ENCODE measurements at regions not wholly inside any gene's neighbourhood (a gene's known extent, or its start where the extent isn't known, plus 50 kb on each side); places are given as distances from the start of the nearest gene placed in this dataset.

DNA sequence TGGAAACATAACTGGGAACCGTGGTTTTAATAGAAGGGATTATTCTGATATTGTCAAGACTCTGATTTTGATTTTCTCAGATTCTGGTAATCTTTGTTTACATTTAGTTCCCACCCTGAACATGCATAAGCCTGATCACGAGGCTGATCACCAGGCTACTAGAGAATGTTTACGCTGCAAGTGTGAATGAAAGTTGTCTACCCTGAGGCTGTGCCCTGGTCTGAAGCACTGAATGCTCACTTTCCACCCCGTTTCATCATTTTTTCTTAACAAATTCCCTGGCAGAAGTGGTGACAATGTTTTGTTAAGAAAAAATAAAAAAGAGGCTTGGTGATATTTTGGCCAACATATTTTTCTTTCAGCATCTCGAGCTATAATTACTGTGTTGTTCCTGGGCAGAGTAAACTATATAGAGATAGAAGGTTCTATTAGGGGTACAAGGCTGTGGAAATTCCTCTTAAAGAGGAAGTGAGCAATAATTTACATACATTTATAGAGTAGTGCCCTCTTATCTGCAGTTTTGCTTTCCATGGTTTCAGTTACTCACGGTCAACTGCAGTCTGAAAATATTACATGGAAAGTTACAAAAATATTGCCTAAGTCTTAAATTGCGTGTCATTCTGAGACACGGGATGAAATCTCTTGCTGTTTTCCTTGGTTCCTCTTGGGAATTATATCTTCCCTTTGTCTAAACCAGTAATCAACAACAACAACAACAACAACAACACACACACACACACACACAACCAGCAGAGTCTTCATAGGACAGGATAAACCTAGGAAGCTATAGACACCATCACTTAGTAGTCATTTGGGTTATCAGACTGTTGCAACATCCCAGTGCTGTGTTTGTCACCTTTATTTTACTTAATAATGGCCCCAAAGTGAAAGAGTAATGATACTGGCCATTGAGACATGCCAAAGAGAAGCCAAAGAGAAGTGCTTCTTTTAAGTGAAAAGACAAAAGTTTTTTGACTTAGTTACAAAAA is 566.6 kb upstream of the CITED2 start:
- in situ Hi-C loops (cut with MboI; ENCODE audit: low sequenced_read_pairs), result no loop called here

DNA sequence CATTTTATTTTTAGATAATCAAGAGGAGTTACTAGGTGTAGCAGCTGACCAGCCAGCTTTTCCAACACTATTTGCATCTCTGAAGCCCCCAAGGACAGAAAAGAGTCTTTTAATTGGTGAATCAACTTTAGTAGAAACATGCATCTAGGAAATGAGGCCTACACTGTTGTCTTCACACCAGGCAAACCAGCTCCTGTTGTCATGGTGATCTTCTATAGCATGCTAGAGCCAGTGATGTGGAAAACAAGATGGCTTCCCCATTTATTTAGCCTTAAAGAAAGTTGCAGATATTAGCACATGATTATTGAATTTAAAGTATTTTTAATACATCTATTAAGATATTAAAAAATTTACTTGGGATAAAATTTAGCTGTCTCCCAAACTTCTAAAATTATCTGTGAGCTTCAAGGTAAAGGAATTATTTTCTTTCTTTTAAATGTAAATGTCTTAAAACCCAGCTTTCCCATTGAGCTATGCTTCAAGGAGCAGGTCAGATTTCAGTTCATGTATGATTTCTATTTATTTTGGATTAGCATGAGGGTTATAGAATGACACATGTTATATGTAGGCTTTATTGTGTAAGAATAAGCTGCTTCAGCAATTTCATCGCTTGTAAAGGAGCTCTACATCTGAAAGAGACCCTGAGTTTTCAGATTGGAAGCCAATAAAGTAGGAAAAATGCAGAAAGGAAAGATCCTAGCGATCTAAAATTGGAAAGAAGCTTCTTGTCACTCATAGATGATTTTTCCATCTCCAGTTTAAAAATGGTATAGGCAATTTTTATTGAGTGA is 564.9 kb upstream of the CITED2 start:
- in situ Hi-C loops (cut with MboI; ENCODE audit: low sequenced_read_pairs), result no loop called here

DNA sequence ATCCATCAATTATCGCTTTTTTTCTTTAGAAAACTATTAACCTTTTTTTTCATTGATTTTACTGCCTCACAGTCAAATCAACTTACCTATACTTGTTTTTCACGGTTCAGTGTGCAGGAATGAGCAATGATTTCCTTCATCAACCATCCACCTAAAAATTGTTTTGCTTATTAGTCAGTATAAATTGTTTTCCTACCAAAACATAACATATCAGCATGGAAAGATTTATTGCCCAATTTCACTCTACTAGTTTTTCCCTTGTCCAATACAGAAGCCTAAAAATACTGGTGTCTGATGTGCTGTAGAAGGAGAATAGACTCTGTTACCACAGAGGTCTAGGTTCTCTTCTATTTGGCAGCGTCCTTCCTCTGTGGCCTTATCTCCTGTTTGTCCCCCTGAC is 558.2 kb upstream of the CITED2 start:
- in situ Hi-C loops (cut with MboI; ENCODE audit: low sequenced_read_pairs), result no loop called here

DNA sequence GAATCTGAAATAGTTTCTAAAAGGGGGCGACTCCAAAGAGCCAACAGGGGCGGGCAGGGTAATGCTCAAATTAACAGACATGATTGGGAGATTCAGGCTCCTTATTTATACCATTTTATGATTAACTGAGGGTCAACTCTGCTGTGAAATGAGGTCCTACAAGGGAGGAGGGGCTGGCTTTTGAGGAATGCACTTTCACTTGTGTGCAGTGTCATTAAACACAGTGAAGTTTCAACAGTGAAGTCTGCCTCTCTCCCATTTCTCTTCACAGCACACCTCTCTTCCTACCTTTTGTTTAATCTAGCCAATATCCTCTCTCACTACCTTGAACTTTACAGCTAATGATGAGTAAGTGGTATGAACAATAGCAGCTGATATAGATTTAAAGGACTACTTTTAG is 557.3 kb upstream of the CITED2 start:
- in situ Hi-C loops (cut with MboI; ENCODE audit: low sequenced_read_pairs), result no loop called here

DNA sequence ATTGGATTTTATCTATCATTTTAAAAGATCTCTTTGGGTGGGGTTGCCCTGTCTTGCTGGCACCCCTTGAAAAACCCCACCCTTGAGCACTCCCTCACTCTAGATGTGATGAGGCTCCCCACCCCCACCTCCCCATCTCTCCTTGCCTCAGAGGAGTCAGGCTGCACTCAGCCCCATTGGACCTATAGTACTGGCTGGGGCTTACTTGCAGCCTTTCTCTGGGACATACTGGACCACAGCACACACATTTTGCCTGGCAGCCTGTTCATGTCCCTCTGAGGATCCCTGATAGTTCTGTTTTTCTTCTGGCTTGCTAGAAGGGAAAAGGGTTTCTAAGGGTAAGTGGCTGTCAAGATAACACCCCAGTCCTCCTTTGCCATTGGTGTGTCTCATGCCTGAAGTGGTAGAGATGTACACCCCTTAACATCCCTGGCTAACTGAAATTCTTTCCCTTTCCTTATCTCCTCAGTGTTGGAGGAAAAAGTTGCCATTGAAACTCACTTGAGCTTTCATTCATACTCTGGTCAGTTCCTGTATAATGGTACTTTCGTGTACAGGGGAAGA is 553.4 kb upstream of the CITED2 start:
- in situ Hi-C loops (cut with MboI; ENCODE audit: low sequenced_read_pairs), result no loop called here

DNA sequence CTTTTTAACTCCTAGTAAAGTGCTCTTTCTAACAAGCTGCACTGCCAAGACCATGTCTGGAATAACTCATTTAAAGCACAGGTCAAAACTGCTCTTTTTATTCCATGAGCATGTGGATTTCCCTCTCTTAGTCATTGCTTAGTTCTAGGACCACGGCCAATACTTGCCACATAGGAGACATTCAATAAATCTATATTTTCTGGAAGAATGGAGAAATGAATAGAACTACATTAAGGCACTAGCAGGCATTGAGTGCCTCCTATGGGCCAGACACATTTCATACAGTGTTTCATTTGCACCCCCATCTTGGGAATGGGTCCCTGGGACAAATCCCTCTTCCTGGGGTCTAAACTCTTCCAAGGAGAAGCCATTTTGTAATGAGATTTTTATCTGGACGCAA is 552.8 kb upstream of the CITED2 start:
- in situ Hi-C loops (cut with MboI; ENCODE audit: low sequenced_read_pairs), result no loop called here

DNA sequence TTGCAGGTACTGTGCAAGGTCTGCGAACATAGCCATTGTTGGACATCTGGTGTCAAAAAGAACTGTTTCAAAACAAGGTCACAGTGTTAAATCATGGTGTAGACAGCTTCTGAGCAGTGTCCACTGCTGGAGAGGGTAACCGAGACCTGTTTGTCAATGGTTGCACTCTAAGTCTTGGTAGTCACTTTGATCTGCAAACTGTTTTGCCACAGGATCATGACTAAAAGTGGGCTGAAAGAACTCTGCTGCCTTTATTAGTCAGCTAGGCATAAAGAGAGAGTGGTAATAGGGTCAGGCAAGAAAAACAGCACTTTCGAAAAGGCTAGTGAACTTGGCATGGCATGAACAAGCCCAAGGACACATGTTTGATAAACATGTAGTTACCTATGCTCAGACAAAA is 552.3 kb upstream of the CITED2 start:
- in situ Hi-C loops (cut with MboI; ENCODE audit: low sequenced_read_pairs), result no loop called here

DNA sequence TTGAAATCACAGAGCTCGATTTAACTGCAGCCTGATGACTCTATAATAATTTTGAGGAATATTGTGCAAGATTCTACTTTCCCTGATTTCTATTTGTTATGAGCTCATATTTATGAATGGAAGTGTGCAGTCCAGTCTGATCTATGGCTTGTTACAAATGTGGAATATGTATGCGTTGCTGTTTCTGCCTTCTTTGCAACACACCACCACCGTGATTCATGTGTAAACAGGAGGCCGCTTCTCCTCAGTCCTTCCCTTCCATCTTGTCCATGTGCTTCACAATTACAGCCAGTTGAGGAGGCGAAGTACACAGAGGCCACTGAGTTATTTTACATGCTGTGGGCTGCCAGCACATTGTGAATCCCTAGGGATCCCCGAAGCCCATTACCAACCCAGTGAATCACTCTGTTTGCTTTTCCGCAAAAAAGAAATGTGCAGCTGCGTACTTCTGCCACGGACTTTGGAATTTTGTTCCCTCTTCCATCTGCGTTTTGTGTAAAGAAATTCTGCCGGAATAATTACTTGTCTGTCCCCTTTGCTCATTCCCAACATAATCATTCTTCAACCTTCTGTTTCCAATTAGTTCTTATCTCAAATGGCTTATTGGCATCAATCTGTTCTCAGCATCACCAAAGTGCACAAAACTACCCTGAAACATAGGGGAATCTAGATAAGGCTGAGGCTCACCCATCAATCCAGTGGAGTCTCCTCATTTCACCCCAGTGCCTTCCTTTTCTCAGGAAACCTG is 551.6 kb upstream of the CITED2 start:
- in situ Hi-C loops (cut with MboI; ENCODE audit: low sequenced_read_pairs), result no loop called here

DNA sequence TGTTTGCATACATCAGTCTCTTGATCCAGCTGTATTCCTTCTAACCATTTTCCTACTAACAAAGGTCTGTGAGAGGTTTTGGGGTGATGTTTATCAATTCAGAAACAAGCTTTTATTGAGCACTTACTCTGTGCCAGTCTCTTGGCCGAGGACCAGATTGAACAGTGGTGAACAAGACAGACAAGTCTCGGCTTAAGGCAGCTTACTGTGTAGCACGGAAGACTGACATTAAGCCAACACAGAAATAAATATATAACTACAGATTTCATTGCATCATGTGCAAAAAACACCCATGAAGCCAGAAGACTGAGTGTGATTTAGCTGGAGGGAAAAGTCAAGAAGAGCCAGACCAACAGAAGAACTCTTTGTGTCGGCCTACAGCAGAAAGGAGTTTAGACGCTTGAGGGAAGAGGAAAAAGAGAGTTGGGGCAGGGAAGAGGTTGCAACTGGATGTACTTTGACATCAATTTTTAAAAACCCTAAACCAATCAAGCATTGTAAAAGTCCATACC is 549.6 kb upstream of the CITED2 start:
- in situ Hi-C loops (cut with MboI; ENCODE audit: low sequenced_read_pairs), result no loop called here

DNA sequence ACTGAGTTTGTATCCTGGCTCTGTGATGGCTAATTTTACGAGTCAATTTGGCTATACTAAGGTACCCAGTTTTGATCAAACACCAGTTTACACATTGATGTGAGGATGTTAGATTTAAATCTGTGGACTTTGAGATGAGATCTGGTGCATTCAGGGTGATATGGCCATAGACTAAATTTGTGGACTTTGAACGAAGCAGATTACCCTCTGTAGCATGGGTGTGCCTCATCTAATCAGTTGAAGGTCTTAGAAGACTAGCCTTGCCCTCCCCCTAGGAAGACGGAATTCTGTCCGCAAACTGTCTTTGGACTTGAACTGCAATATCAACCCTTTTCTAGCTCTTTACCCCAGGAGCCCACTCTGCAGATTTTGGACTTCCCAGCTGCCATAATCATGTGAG is 547.8 kb upstream of the CITED2 start:
- in situ Hi-C loops (cut with MboI; ENCODE audit: low sequenced_read_pairs), result no loop called here

DNA sequence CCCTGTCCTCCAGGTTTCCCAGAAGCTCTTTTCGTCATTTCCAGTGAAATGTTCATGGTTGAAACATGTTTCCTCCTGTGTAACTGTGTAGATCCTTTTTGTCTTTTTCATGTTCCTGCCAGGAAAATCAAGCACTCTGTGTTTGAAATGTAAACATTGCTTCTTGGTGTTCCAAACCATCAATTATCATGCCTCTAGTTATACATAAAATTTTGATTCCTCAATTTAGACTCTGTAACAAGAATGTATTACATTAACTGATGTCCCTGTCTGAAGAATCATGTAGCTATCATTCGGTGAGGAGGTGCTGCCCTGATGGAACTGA is 546.3 kb upstream of the CITED2 start:
- in situ Hi-C loops (cut with MboI; ENCODE audit: low sequenced_read_pairs), result no loop called here

DNA sequence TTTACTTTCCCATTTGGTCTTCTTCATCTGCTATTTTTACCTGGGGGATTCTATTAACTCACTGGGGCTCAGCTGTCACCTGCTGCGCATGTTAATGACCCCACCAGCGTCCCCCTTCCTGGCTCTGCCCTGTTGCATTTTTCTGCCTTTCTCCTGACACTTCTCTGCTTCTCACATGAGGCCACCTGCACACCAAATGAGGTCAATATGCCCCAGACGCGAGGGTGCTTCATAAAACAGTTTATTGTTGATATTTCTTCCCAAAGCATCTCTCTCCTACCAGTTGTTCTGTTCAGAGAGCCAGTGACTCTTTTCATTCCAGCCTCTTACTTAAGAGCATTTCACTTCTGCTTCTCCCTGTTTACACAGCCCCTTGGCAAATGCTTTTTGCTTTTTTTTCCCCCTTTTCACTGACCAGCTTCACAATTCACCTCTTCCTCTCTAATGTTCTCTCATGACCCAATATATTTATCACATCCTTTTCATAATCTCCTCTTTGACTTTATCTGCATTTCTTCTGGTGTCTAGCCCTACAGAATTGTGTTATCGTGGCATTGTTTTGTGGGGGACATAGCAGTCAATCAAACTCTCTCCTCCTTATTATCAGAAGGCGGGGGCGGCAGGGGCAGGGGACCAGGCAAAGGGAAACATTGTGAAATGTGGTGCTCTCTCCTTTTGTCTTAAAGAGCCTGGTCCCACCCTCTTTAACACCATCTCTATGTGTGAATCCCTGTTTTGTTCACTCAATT is 545.8 kb upstream of the CITED2 start:
- in situ Hi-C loops (cut with MboI; ENCODE audit: low sequenced_read_pairs), result no loop called here

DNA sequence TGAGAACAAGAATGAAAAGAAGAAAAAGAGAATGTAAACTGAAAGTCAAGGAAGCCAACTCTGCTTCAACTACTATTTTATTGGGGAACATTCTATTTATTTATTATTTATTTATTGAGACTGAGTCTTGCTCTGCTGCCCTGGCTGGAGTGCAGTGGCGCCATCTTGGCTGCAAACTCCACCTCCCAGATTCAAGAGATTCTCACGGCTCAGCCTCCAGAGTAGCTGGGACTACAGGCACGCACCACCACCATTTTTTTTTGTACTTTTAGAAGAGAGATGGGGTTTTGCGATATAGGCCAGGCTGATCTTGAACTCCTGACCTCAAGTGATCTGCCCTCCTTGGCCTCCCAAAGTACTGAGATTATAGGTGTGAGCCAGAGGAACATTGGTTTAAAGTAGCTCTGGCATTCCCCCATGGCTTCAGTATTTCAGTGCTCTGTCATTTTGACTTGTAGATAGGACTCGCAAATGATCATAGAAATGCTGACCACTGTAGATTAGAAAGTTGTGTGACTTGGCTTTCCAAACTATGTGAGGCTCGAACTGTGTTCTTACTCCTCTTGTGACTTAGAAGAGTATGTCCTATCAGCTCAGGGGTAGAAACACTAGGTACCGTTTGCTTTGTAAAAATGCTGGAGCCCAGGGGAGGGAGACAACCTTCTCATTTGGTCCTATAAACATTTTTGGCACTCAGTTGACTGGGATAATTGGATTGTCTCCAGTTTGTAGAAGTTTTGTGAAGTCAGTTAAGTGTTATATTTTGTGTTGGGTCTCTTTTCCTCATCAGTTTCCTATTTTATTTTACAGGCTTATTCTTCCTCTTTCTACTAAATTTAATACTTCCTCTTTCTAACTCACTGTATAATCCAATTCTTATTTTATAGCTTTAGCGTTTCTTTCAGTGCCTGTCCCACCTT is 544.9 kb upstream of the CITED2 start:
- in situ Hi-C loops (cut with MboI; ENCODE audit: low sequenced_read_pairs), result no loop called here

DNA sequence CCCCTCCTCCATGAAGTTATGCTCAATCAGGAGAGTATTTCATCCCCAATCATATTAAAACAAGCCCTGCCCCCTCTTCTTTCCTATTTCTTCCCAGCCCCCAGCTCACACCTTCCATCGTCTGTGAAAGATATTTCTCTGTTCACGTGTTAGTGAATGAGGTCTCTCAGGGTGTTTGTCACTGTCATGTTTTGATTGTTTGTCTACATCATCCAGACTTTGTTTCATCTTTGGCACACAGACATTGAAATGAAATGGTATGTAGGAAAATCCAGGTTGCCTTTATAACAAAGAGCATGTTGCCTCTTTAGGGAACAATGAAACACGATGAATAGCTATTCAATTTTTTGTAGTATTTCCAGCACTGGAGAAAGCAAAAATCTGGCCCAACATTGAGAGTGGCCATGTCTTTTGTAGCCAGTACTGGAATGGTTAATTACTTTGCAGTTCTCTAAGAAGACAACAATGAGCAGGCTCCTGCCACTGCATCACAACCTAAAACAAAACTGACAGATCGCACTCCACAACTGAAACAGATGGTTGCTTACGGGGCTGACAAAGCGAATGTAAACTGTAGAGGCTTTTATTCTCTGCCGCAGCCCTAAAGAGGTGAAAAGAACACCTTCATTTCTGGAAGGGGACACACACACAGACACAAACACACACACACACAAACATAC is 543.6 kb upstream of the CITED2 start:
- in situ Hi-C loops (cut with MboI; ENCODE audit: low sequenced_read_pairs), result no loop called here

DNA sequence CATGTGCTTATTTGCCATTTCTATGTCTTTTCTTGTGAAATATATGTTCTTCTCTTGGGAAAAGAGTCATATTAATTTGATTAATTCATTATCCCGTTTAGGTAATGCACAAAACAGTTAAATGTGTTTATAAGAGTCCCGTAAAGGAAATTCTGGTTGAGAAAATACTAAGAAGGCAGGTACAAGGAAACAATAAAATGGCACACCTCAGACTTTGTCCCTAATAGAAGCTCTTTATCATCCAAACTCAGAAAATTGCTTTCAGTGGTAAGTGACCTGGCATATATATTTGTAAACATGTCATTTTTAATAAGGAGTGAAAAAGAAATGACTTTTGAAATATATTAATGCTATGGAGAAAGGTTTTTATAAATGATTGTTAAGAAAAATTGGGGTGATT is 540.5 kb upstream of the CITED2 start:
- in situ Hi-C loops (cut with MboI; ENCODE audit: low sequenced_read_pairs), result no loop called here

DNA sequence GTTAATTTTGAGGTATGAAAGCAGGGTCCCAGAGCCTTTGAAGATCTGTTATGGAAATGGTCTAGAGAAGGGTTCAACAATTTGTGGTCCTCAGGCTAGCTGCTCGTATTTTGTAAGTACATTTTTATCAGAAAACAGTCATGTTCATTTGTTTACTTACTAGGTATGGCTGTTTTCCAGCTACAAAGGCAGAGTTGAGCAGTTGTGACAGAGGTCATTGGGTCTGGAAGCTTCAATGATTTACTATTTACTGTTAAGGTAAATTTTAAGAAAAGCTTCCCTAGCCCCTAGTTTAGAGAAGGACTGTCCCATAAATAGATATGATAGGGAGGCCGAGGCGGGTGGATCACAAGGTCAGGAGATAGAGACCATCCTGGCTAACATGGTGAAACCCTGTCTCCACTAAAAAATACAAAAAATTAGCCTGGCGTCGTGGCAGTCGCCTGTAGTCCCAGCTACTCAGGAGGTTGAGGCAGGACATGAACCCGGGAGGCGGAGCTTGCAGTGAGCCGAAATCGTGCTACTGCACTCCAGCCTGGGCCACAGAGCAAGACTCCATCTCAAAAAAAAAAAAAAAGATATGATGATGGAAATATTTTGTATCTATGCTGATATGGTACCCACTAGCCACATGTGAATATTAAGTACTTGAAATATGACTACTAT is 538.4 kb upstream of the CITED2 start:
- in situ Hi-C loops (cut with MboI; ENCODE audit: low sequenced_read_pairs), result no loop called here

DNA sequence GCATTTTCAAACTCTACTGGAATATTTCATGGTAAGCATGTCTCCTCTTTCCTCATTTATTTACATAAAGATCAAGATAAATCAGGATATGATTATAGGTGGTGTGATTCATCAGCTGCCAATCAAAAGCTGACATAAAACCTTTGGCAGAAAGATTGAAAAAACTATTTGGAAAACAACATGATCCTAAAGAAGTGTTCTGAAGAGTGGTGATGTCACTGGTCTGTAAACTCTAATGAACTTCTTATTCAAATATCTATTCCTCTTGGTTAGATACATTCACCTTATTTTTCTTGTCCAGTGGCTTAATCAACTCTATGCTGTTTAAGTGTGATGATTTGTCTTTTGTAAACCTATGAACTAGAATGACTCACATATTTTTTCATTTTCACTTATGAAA is 535.5 kb upstream of the CITED2 start:
- in situ Hi-C loops (cut with MboI; ENCODE audit: low sequenced_read_pairs), result no loop called here

DNA sequence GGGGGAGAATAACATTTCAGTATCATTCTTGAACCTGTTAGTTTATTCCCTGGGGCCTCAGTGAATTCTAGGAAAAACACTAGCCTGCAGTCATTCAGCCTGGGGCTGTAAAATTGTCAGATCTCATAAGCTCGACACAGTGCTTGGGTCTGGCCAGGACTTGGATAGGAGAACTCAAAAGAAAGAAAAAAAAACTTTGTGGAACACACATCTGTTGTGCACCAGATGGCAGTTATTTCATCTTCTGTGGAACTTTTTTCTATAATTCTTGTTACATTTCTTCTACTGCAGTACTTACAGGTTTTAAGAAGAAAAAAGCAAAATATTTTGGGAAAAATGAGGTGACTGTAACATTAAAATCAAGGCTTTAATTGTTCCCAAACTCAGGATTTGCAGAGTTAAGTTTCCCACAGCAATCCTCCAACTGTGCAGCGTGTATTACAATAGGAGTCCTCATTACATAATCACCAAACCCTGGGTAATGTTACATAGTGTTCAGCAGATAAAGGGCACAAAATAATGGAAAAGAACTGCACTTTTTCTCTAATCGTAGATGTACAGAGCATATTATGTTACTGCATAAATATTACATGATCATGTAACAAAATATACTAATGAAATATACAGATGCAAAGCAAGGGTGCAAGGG is 531.1 kb upstream of the CITED2 start:
- in situ Hi-C loops (cut with MboI; ENCODE audit: low sequenced_read_pairs), result no loop called here

Data from HL-60/S4 treated with retinoic acid at 250 ng/mL for 4 days and 3 days (cell line).